ENCODE measurements at regions not wholly inside any gene's neighbourhood (a gene's known extent, or its start where the extent isn't known, plus 50 kb on each side); places are given as distances from the start of the nearest gene placed in this dataset.

DNA sequence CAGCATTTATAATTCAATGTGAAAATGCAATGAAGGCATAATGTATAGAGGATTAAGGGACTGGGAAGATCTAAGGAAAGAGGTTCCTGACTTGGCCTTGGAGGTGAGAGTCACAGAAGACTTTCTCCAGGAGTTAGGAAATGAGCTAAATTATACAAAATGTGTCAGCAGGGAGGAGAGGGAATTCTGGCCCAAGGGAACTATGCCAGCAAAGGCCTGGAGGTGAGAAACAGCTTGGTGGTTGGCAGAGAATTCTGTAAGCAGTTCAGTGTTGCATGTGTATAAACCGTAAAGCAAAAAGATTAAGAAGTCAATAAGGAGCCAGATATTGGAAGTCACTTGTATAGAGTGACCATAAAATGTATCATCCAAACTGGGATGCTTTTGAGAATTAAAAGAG is 142.2 kb upstream of the SESN3 start:
- intact Hi-C loops (cut with micrococcal nuclease; ENCODE audit: unreplicated experiment) (no loop called here), in situ Hi-C loops (cut with HindIII; ENCODE audit: low pct_unique_long_range_greater_than_20kb, low sequenced_read_pairs) (no loop called here)
- H3K9me3 ChIP-seq (ENCODE audit: control insufficient read depth, insufficient read depth, low read depth, low read length): no peaks in the 10 kb centered on the region
- TF ChIP-seq, protein P1, sequence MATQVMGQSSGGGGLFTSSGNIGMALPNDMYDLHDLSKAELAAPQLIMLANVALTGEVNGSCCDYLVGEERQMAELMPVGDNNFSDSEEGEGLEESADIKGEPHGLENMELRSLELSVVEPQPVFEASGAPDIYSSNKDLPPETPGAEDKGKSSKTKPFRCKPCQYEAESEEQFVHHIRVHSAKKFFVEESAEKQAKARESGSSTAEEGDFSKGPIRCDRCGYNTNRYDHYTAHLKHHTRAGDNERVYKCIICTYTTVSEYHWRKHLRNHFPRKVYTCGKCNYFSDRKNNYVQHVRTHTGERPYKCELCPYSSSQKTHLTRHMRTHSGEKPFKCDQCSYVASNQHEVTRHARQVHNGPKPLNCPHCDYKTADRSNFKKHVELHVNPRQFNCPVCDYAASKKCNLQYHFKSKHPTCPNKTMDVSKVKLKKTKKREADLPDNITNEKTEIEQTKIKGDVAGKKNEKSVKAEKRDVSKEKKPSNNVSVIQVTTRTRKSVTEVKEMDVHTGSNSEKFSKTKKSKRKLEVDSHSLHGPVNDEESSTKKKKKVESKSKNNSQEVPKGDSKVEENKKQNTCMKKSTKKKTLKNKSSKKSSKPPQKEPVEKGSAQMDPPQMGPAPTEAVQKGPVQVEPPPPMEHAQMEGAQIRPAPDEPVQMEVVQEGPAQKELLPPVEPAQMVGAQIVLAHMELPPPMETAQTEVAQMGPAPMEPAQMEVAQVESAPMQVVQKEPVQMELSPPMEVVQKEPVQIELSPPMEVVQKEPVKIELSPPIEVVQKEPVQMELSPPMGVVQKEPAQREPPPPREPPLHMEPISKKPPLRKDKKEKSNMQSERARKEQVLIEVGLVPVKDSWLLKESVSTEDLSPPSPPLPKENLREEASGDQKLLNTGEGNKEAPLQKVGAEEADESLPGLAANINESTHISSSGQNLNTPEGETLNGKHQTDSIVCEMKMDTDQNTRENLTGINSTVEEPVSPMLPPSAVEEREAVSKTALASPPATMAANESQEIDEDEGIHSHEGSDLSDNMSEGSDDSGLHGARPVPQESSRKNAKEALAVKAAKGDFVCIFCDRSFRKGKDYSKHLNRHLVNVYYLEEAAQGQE (IDR thresholded peaks at IDR 0.05; ENCODE audit: insufficient read depth in 1 of 2, low read depth in 2 of 2, low read length in 1 of 2): no peak
- TF ChIP-seq TCF7L2 (IDR thresholded peaks at IDR 0.05; ENCODE audit: low read depth, low read length) (no peak), POLR2AphosphoS5 (IDR thresholded peaks at IDR 0.05; ENCODE audit: low read depth, low read length) (no peak), SIN3A (IDR thresholded peaks at IDR 0.05; ENCODE audit: borderline replicate concordance, insufficient read depth, low read depth, low read length) (no peak), CTCF (IDR thresholded peaks at IDR 0.05) (no peak)
- H3K4me3 ChIP-seq (ENCODE audit: low read depth in 2 of 2, low read length in 2 of 2): no peak overlapping the region
- ChIA-PET POLR2A (no interaction called here), CTCF (no interaction called here)
- H3K4me1 ChIP-seq (ENCODE audit: control insufficient read depth, insufficient read depth, low read length): no peaks in the 10 kb centered on the region
- no peaks in the 10 kb centered on the region for H3K36me3 ChIP-seq (ENCODE audit: control insufficient read depth, insufficient read depth, low read length)
- ATAC-seq (no peak), DNase-seq (ENCODE audit: low read depth, low spot score) (no peak)
- BruUV-seq (replicated peaks): no TSS peak
- H3K27me3 ChIP-seq (ENCODE audit: control insufficient read depth, insufficient read depth, low read length): 0 out of 2 replicates have a peak, but pooled peaks cover 3% of the 10 kb centered on the region
- H3K27ac ChIP-seq (ENCODE audit: low read length): no peak overlapping the region

DNA sequence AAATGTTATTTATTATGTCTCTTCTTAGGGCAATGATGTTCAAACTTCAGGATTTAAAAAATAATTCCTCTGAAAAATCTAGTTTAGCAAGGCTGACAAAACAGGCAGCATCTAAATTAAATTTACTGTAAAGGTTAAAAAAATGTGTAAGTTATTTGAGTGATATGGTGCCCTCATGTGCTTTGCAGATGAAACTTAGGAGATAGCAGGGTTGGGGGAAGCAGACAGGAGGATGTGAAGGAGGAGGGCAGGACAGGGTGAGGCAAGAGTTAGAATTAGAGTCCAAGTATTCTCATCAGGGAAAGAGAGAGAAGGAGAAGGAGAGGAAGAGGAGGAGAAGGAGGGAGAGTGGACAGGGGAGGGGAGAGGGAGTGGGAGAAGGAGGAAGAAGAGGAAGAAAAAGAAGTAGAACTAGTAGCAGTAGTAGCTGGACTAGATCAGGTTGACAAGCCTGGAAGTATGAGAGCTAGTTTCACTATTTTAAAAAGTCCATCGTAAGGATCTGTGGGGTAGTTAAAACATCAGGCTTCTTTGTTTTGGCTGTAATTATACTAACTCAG is 141.2 kb upstream of the SESN3 start:
- ATAC-seq (no peak), DNase-seq (ENCODE audit: low read depth, low spot score) (no peak)
- intact Hi-C loops (cut with micrococcal nuclease; ENCODE audit: unreplicated experiment) (no loop called here), in situ Hi-C loops (cut with HindIII; ENCODE audit: low pct_unique_long_range_greater_than_20kb, low sequenced_read_pairs) (no loop called here)
- ChIA-PET POLR2A (no interaction called here), CTCF (no interaction called here)
- Histone ChIP-seq H3K27me3 (ENCODE audit: control insufficient read depth, insufficient read depth, low read length) (0 out of 2 replicates have a peak, but pooled peaks cover 3% of the 10 kb centered on the region), H3K9me3 (ENCODE audit: control insufficient read depth, insufficient read depth, low read depth, low read length) (no peaks in the 10 kb centered on the region), H3K4me1 (ENCODE audit: control insufficient read depth, insufficient read depth, low read length) (no peaks in the 10 kb centered on the region), H3K36me3 (ENCODE audit: control insufficient read depth, insufficient read depth, low read length) (no peaks in the 10 kb centered on the region), H3K4me3 (ENCODE audit: low read depth in 2 of 2, low read length in 2 of 2) (no peak overlapping the region), H3K27ac (ENCODE audit: low read length) (no peak overlapping the region)
- TF ChIP-seq POLR2AphosphoS5 (IDR thresholded peaks at IDR 0.05; ENCODE audit: low read depth, low read length): no peak
- no TSS peak for BruUV-seq (replicated peaks)

DNA sequence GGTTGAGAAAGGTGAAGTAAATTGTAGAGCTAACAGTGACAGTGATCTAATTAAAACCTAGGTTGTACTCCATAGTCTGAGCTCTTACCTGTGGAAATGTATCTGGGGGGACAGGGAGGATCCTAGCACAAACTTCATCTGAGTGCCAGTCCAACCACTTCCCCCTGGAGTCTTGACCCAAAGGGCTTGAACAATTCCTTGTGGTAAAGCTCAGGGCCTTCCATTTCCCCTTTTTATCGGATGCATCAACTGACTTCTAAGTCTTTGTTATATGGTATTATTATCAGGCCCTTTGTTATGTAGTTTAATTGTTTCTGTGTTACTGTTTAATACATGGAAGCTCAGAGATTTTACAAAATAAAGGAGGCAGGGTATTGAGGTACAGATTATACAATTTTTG is 140.2 kb upstream of the SESN3 start:
- in situ Hi-C loops (cut with HindIII; ENCODE audit: low pct_unique_long_range_greater_than_20kb, low sequenced_read_pairs): no loop called here
- Histone ChIP-seq H3K4me3 (ENCODE audit: low read depth in 2 of 2, low read length in 2 of 2) (no peak overlapping the region), H3K36me3 (ENCODE audit: control insufficient read depth, insufficient read depth, low read length) (no peaks in the 10 kb centered on the region), H3K4me1 (ENCODE audit: control insufficient read depth, insufficient read depth, low read length) (no peaks in the 10 kb centered on the region), H3K9me3 (ENCODE audit: control insufficient read depth, insufficient read depth, low read depth, low read length) (no peaks in the 10 kb centered on the region), H3K27me3 (ENCODE audit: control insufficient read depth, insufficient read depth, low read length) (0 out of 2 replicates have a peak, but pooled peaks cover 3% of the 10 kb centered on the region), H3K27ac (ENCODE audit: low read length) (no peak overlapping the region)
- CTCF ChIA-PET: no interaction called here
- DNase-seq (ENCODE audit: low read depth, low spot score) (no peak), ATAC-seq (no peak)
- no peak for TF ChIP-seq SIN3A (IDR thresholded peaks at IDR 0.05; ENCODE audit: borderline replicate concordance, insufficient read depth, low read depth, low read length)
- BruUV-seq (replicated peaks): no TSS peak
- POLR2A ChIA-PET: no interaction called here
- intact Hi-C loops (cut with micrococcal nuclease; ENCODE audit: unreplicated experiment): no loop called here

Data from Panc1 (cell line).